ENCODE measurements at regions not wholly inside any gene's neighbourhood (a gene's known extent, or its start where the extent isn't known, plus 50 kb on each side); places are given as distances from the start of the nearest gene placed in this dataset.

DNA sequence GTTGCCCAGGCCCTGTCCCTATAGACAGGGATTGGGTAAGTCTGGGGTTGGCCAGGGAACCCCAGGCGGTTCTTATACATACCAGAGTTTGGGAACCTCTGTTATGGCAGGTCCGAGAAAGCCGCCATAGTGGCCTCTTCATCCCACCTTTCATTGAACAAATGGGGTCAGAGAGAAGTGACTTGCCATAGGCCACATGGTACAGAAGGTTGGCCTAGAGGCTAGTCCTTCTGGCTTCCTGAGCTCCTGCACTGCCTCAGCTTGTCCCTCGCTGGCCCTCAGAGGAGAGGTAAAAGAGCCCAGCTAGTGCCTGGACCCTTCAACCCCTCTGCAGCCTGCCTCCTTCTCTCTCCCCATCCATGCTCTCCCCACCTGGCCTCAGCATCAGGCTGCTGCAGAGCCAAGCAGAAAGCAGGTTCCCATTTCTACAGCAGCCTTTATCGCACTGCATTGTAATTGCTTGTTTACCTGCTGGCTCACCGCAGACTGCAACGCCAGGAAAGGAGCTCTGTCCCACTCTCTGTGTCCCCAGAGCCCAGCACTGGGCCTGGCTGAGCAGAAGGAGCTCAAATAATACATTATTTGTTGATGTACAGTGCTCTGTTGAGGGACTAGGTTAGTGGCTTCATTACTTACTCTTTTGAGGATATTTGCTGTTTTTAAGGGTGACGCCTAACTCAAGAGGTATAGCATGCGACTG, 103.6 kb downstream of the TRIM29 start:
- DNase-seq, result no peak

DNA sequence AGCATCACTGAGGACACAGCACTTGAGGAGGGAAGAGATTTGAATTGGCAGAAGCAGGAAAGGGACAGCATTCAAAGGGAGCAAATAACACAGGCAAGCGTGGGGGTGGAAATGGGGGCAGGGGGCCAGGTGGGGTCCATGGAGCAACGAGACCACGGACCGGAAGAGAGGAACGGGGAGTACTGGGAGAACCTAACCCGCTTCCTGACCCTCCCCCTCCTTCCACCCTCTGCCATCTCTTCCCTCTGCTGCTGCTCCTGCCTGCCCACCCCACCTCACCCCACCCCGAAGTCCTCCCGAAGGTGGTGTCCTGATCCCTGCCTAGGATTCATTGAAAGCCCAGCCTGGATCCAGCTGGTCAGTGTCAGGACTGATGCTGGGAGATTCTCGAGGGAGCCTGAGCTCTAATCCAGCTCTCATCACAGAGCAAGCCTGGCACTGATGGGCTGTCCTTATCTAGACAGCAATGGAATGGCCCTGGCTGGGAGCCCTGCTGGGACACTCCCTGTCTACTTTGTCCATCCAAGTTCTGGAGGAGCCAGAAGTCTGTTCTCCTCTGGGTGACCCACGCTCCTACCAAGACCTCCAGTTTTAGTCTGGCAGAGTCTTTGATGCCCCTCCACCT, 105.0 kb downstream of the TRIM29 start:
- DNase-seq, result no peak

DNA sequence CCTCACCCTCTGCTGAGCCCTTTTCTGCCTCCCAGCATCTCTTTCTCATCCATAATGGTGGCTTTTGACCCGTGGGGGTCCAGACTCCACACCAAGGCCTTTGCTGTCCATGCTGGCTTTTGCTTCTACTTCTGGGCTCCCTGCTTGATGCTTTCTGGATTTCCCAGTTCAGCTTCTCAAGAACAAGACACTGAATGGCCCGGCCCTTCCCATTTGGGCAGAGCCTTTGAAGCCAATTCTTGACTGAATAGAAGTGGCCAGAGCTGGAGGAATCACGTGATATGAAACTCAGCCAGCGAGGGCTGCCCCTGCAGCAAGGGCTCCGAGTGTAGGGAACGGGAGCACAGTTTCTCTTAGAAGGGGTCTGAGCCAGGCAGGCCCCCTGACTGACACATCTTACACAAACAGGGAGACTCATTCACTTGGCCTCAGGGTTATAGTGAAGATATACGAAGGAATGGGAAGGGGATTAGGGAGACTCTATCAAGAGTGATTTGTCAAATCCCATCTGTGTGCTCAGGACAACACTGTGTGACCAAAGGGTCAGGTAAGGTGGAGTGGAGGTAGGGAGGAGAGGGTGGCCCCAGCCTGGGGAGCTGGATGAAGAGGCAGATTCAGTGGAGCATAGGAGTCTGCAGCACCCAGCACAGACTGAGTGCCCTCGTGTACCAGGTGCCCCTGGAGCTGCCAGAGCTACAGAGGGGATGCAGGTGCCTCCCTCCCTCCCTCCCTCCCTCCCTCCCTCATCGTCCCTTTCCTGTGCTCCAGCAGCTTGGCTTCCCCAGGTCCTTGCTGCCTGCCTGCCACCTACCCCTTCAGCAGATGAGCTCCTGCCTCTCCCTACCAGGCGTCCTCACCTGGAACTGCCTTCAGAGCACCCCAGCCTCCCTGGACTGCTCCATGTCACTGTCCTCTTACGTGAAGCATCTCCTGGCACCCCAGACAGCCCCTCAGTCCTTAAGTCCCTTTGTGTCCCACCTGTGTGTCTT, 106.0 kb downstream of the TRIM29 start:
- DNase-seq, result peak in 34 of 56 donors; percentile 19 to 71 (median 40)

DNA sequence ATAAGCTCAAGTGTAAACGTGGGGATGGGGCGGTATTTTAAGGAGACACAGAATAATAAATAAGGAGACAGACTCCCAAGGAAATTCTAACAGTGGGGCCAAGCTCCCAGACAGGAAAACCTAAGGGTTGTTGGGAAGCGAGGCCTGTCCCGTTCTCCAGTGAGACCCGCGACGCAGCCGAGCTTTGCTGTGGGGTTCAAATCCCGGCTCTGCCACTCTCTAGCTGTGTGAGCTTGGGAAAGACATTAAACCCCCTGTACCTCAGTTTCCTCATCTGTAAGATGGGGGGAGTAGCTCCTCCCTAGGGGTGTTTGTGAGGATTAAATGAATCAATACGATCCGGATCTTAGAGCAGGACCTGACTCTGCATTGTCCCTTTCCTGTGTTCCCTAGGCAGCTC, 106.8 kb downstream of the TRIM29 start:
- no peak for DNase-seq

DNA sequence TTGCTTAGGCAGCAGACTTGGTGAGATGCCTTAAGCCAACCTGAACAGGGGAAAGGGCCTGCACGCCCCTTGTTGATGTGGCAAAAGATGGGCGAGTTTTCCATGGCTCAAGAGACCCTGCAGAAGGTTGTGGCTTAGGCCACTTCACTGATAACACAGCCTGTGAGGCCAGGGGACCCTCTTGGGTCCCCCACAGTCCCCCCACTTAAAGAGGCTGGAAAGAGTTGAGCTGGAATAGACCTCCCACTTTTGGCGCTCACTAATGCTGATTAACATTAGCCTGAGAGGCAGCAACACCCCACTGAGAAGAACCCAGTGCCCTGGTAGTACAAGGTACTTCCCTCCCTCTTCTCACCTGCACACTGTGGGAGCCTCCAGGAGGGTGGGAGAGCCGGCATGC, 107.5 kb downstream of the TRIM29 start:
- DNase-seq, result no peak

DNA sequence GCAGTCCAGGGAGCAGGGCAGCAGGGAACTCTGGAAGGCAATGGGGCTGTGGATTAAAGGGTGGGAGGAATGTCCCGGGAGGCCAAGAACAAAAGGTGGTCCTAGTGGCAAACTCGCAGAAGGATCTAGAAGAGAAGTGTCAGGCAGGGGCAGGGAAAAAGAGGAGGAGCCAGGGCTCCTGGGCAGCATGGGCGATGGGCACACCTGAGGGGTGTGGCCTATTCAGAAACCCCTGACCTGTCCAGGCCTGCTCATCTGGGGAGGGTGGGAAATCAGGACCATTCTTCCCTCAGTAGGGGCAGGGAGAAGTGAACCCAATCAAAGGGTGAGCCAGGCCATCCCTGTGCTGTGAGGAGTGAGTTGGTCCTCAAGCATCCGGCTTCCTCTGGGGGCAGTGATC, 108.6 kb downstream of the TRIM29 start:
- DNase-seq, result no peak

DNA sequence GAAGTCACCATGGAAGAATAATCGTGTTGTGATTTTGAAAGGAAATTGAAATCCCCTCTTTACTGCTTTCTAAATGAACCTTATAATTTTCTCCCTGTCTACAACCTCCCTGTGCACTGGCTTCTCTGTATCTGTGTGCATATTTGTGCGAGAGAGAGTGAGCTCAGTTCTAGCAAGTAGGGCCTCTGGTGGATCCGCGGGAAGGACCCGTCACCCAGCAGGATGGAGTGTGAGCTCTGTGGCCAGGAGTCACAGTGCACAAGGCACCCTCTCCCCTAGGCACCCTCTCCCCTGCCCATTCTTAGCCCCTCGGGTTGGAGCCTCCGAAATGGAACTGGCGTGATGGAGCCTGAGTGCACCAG, 109.0 kb downstream of the TRIM29 start:
- DNase-seq, result no peak

DNA sequence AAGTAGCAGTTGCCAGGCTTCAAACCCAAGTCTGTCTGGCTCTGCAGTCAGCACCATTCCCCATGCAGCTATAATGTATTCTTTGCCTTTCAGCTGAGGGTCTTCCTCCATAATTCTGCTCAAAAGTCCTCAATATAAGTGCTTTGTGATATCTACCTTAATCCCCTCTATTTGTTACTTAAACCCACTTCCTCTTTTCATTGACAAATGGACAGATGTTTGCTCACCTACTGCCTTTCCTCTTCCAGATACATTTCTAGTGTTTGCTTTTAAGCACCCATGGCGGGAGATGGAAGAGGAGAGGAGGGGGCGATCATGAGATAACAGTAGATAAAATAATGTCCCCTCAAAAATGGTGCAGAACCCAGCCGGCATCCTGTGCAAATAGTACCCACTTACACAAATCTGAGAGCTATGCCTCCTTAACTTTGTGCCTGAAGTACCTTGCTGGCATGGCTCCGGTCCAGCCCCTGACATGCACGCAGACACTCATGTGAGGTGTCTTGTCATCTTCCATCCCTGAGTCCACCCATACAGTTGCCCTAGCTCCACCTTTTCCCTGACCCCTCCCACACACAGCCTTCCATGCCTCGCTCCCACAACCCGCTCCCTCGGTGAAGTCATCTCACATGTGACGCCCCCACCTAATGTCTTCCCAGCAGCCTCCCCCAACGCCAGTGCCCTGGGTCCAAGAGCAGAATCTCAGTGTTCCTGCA, 109.6 kb downstream of the TRIM29 start:
- no peak for DNase-seq

DNA sequence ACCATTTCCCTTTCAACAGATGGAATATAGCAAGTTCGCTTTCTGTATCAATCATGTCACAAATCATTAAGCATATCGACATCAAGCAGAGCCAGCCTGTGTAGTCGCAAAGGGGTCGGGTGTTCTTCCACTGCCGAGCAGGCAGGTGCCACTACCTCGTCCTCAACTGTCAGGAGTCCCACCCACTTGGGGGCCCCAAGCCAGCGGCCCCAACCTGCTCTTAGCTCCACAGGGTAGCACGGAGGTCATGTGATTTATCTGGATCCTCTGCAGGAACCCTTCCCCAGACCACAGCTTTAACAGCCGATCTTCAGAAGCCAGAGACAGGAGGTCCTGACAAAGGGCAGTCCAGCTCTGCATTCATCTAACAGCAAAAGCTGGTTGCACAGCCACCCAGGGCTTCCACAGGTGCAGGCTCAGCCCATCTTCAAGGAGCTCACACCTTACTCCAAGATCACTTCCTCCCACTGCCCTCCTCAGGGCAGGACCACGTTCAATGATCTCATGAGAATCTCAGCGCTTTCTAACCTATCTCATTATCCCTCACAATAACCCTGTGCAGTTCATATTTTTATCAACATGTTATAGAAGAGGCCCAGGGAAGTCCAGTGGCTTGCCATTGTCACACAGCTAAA, 110.2 kb downstream of the TRIM29 start:
- no peak for DNase-seq

DNA sequence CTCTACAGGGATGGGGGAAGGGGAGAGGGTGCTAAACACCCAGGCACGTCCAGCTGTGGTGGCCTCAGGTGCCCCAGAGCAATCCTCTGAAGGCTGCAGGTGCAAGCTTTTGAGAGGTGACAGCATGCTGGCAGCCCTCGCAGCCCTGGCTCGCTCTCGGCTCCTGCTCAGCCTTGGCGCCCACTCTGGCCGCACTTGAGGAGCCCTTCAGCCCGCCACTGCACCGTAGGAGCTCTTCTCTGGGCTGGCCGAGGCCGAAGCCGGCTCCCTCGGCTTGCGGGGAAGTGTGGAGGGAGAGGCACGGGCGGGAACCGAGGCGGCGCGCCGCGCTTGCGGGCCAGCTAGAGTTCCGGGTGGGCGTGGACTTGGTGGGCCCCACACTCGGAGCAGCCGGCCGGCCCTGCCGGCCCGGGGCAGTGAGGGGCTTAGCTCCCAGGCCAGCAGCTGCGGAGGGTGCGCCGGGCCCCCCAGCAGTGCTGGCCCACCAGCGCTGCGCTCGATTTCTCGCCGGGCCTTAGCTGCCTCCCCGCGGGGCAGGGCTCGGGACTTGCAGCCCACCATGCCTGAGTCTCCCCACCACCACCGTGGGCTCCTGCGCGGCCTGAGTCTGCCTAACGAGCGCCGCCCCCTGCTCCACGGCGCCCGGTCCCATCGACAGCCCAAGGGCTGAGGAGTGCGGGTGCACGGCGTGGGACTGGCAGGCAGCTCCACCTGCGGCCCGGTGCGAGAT, 112.1 kb downstream of the TRIM29 start:
- DNase-seq, result no peak

DNA sequence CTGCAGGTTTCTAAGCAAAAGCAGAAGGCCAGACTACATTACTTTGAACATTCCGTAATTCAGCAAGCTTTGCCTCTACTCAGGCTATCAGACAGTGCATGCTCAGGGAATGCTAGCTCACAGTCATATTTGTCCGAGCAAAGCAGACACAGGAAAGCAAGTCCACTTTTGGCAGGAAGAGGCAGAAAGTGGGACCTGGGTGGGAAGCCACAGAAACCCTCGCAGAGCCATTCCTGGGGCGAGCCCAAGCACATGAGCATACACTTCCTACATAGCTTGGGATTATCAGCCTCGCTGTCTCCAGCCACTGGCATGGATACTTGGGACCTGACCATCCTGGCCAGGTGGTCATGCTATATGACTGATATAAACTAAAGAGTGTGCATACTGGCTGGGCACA, 113.3 kb downstream of the TRIM29 start:
- no peak for DNase-seq

DNA sequence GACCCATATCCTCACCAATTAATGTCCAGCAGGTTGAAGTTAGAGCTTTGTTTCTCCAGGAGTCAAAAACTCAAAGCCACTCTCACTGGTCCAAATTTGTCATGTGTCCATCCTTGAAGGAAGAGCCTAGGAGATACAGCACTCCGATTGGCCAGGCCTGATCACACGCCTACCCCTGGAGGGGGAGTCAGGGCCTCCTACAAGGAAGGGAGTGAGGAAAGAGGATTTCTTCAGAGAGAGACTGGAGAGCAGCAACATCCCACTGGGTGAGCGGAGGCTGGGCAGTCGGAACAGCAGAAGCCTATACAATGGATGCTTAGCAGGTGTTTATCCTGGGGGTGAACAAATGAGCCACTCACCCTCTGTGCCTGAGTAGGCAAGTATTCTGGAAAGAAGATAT, 113.9 kb downstream of the TRIM29 start:
- no peak for DNase-seq

DNA sequence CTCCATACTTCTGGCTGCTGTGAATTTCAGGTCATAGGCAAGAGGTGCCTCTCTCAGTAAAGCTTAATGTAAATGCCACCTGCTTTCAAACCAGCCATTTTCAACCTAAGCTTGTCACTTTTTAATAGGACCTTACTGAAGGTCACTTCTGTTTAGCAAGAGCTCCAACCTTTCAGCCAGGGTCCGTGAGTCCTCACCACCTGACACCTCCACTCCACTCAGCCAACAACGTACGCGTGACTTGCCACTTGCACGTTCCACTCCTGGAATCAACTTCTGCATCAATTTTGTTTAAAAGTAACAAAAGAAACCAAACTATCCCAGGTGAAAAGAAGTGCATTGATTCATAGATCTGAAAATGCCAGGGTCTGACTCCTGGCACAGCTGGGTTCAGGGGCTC, 114.4 kb downstream of the TRIM29 start:
- no peak for DNase-seq

DNA sequence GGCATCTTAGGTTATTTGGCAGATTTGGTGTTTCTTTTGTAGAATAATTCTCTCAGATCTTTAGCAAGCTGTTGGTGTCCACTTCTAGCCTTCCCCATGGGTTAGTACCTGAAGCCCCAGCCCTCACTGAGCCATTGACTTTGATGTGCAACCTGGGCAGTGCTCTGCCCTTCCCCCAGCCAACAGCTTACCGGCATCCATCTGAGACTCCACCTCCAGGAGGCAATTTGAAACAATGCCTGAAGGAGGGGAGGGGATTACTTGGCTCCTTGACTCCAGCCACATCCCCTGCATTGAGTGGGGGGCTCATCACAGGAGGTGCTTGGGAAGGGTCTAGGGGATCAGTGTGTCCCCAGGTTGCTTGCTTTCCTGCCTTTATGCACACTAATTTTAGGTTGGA, 114.8 kb downstream of the TRIM29 start:
- DNase-seq, result no peak

DNA sequence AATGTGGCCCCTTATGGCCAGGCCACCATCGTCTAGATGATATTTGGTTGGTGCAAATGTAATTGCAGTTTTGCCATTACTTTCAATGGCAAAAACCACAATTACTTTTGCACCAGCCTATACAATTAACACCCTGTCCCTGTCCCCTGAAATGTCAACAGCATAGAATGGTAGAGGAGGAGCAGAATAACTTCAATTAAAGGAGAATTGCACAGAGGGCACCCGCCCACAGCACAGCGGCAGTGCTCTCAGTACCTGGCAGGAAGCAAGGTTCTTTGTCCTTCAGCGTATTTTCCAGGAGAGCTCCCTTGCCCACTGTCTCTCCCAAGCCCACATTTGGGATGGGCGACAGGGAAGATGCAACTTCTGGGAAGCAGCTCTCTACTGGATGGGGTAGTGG, 115.3 kb downstream of the TRIM29 start:
- DNase-seq, result no peak

DNA sequence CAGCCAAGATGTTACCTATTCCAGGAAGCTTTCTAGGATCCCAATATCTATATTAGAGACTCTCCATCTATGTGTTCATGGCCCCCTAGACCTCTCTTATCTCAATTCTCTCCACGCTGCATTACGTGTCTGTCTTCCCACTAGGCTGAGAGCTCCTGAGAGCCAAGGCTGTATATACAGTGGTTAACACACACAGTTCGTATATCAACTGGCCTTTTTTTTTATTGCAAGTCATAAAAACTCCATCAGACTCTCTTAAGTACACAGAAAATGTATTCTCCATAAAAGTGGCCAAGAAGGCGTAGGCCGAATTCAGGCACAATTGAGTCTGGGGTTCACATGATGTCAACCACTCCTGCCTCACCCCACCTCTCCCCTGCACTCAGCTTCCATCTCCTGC, 115.9 kb downstream of the TRIM29 start:
- DNase-seq, result no peak

DNA sequence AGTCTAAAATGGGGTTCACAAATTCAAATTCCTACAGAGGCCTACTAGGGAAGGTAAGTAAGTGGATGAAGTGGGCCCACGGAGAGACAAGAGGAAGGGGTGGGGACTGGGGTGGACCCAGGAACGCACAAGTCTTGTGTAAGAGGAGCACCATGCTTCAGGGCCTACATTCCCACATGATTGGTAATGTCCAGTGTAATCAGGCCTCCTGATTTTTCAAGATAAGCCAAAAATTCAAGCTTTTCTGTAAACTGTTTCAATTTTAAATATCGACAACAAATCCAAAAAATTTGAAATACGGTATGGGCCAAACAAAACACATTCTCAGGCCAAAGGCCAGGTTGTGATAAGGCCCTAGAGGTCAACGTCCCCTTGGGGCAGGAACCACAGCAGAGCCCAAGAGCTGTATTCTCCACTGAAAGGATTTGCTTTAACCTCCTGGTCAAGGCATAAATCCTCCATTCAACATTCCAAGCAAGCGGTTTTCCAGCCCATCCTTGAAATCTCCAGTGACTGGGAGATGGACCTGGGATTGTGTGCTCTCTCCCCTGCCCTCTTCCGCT, 116.4 kb downstream of the TRIM29 start:
- no peak for DNase-seq

DNA sequence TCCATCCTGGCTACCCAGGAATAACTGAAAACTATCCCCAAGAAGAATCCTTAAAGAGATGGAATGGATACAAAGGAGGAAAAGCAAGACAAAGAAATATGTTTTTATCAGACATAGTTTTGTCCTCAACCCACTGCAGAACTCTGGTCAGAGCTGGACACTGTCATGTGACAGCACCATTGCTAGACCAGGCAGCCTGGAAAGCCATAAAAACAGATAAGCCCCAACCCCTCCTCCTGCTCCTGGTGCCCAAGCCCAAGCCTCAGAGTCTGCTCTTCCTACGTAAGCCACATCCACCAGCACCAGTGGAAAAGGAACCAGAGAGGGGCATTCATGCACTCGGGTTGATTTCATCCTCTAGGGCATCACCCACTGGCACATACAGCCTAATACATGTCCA, 116.9 kb downstream of the TRIM29 start:
- DNase-seq, result no peak

DNA sequence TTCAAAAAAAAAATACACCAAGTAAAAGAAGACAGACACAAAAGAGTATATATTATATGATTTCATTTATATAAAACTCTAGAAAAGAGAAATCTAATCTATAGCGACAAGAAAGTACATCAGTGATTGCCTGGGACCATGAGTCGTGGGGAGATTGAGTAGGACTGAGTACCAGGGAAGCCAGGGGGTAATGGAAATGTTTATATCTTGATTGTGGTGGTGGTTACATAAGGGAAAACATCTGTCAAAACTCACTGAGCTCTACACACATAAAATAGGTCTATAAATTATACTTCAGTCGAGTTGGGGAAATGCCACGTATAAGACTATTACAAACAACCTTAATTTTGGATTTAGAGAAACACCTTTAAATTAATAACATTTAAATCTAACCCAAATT, 117.4 kb downstream of the TRIM29 start:
- no peak for DNase-seq

DNA sequence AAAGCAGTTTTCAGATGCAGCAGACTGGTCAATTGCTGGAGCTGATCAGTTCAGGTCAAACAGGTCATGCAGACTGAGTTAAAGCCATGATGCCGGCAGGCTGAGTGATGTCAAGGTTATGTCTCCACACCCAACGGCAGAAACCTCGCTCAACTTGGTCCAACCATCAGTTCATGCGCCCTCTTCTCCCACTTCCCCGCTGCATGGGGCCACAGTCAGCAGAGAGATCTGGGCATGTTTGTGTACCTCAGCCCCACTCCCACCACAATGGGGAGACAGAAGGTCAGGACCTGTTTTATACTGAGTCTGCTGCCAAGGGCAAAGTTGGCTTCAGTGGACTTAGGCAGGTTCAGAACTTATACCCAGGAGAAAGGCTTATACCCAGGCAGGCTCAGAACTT, 118.7 kb downstream of the TRIM29 start:
- DNase-seq, result no peak

Measured in amygdala (tissue), 56 donors.